Smooth muscle cell (in vitro differentiated cells): ENCODE measurements at regions not wholly inside any gene's neighbourhood (a gene's known extent, or its start where the extent isn't known, plus 50 kb on each side); places are given as distances from the start of the nearest gene placed in this dataset.

Source experiments
- DNase-seq: peaks from one replicate; lab custom pipeline; 2025; ENCODE audit not compliant: unreplicated experiment; lab: John Stamatoyannopoulos, UW
- H2AFZ ChIP-seq: fragments of 200-600 bp; sonication (generic); 2 replicates; pipeline ENCODE4 v1.6.0; 2016; ENCODE audit warnings: antibody characterized with exemption, low read depth, mild to moderate bottlenecking
- H3F3A ChIP-seq: fragments of 200-600 bp; sonication (generic); 2 replicates; pipeline ENCODE4 v1.6.0; 2017; ENCODE audit warnings: antibody characterized with exemption, low read depth
- H3K27ac ChIP-seq: fragments of 200-600 bp; sonication (generic); 2 replicates; pipeline ENCODE4 v1.5.1; 2016; ENCODE audit warnings: low read depth, mild to moderate bottlenecking
- H3K27me3 ChIP-seq: fragments of 200-600 bp; sonication (generic); 2 replicates; pipeline ENCODE4 v1.6.1; 2016; ENCODE audit warnings: low read depth, mild to moderate bottlenecking
- H3K36me3 ChIP-seq: fragments of 200-600 bp; sonication (generic); 2 replicates; pipeline ENCODE4 v1.5.1; 2016; ENCODE audit warnings: low read depth
- H3K4me1 ChIP-seq: fragments of 200-600 bp; sonication (generic); 2 replicates; pipeline ENCODE4 v1.5.1; 2016; ENCODE audit warnings: low read depth
- H3K4me2 ChIP-seq: fragments of 200-600 bp; sonication (generic); 2 replicates; pipeline ENCODE4 v1.6.0; 2016; ENCODE audit warnings: mild to moderate bottlenecking
- H3K4me3 ChIP-seq: fragments of 200-600 bp; sonication (generic); 2 replicates; pipeline ENCODE4 v1.5.1; 2016; ENCODE audit warnings: mild to moderate bottlenecking
- H3K79me2 ChIP-seq: fragments of 200-600 bp; sonication (generic); 2 replicates; pipeline ENCODE4 v1.6.0; 2016; ENCODE audit warnings: low read depth, mild to moderate bottlenecking
- H3K9ac ChIP-seq: fragments of 200-600 bp; sonication (generic); 2 replicates; pipeline ENCODE4 v1.6.0; 2016; ENCODE audit warnings: low read depth
- H3K9me3 ChIP-seq: fragments of 200-600 bp; sonication (generic); replicated peaks from 2 replicates; pipeline ENCODE4 v1.5.1; 2016; ENCODE audit warnings: low read depth
- H4K20me1 ChIP-seq: fragments of 200-600 bp; sonication (generic); 2 replicates; pipeline ENCODE4 v1.6.0; 2016; ENCODE audit warnings: low read depth
- CTCF ChIP-seq: fragments of 200-600 bp; sonication (generic); IDR thresholded peaks from 2 replicates; pipeline ENCODE4 v1.5.1; 2017; ENCODE audit warnings: borderline replicate concordance, mild to moderate bottlenecking, antibody characterized with exemption; ENCODE audit not compliant: insufficient read depth, poor library complexity, severe bottlenecking
- WGBS: methylation state at CpG from one replicate; pipeline ENCODE4 v1.1.7; 2016; ENCODE audit warnings: low lambda C conversion rate; 5-methylcytosine and 5-hydroxymethylcytosine counted together

GRCh38 chr1:4106731-4107130 is 206.7 kb upstream of the C1orf174 start:
- DNase-seq: no peak
- Histone ChIP-seq H3K9ac (no peak overlapping the region), H4K20me1 (no peaks in the 10 kb centered on the region), H3K79me2 (no peaks in the 10 kb centered on the region), H3K36me3 (no peaks in the 10 kb centered on the region), H3K27me3 (no peaks in the 10 kb centered on the region), H3K27ac (no peak overlapping the region), H3K4me2 (no peak overlapping the region), H3K4me3 (no peak overlapping the region), H2AFZ (no peak overlapping the region), H3K9me3 (no peaks in the 10 kb centered on the region), H3K4me1 (peaks cover 3% of the 10 kb centered on the region), H3F3A (no peaks in the 10 kb centered on the region)
- no peak for TF ChIP-seq CTCF
- WGBS: 88% methylated on average over 10 of the region's 10 CpGs

- H3K27me3 ChIP-seq: no peaks in the 10 kb centered on the region
- no peaks in the 10 kb centered on the region for H4K20me1 ChIP-seq
- no peak overlapping the region for H3K27ac ChIP-seq
- TF ChIP-seq CTCF: no peak
- no peak overlapping the region for H3K4me3 ChIP-seq
- no peaks in the 10 kb centered on the region for H3F3A ChIP-seq
- DNase-seq: no peak
- H3K9me3 ChIP-seq: no peaks in the 10 kb centered on the region
- no peak overlapping the region for H3K4me2 ChIP-seq
- H3K79me2 ChIP-seq: no peaks in the 10 kb centered on the region
- no peaks in the 10 kb centered on the region for H3K36me3 ChIP-seq
- 87% methylated on average over 8 of the region's 8 CpGs for WGBS
- no peak overlapping the region for H2AFZ ChIP-seq
- no peak overlapping the region for H3K9ac ChIP-seq
- H3K4me1 ChIP-seq: peaks cover 3% of the 10 kb centered on the region
Observed at GRCh38 chr1:4107291-4107690, 207.2 kb upstream of the C1orf174 start.

- no peaks in the 10 kb centered on the region for H4K20me1 ChIP-seq
- H3K79me2 ChIP-seq: no peaks in the 10 kb centered on the region
- no peak overlapping the region for H2AFZ ChIP-seq
- 72% methylated on average over 10 of the region's 10 CpGs for WGBS
- no peaks in the 10 kb centered on the region for H3K27me3 ChIP-seq
- H3K4me2 ChIP-seq: no peak overlapping the region
- TF ChIP-seq CTCF: no peak
- H3K27ac ChIP-seq: no peak overlapping the region
- H3F3A ChIP-seq: no peaks in the 10 kb centered on the region
- no peak for DNase-seq
- peaks cover 3% of the 10 kb centered on the region for H3K4me1 ChIP-seq
- no peaks in the 10 kb centered on the region for H3K9me3 ChIP-seq
- H3K36me3 ChIP-seq: no peaks in the 10 kb centered on the region
- no peak overlapping the region for H3K4me3 ChIP-seq
- no peak overlapping the region for H3K9ac ChIP-seq
Observed at GRCh38 chr1:4108331-4108730, 208.3 kb upstream of the C1orf174 start.

GRCh38 chr1:4108758-4109627 is 208.9 kb upstream of the C1orf174 start:
- H3K4me2 ChIP-seq: no peak overlapping the region
- no peak overlapping the region for H3K27ac ChIP-seq
- no peak for TF ChIP-seq CTCF
- no peaks in the 10 kb centered on the region for H3K79me2 ChIP-seq
- H3K36me3 ChIP-seq: no peaks in the 10 kb centered on the region
- no peaks in the 10 kb centered on the region for H3F3A ChIP-seq
- 76% methylated on average over 29 of the region's 29 CpGs for WGBS
- no peaks in the 10 kb centered on the region for H3K27me3 ChIP-seq
- H3K4me1 ChIP-seq: peaks cover 3% of the 10 kb centered on the region
- H2AFZ ChIP-seq: no peak overlapping the region
- no peaks in the 10 kb centered on the region for H3K9me3 ChIP-seq
- no peaks in the 10 kb centered on the region for H4K20me1 ChIP-seq
- no peak overlapping the region for H3K4me3 ChIP-seq
- DNase-seq: no peak
- no peak overlapping the region for H3K9ac ChIP-seq
